K562 (cell line): ENCODE measurements at regions not wholly inside any gene's neighbourhood (a gene's known extent, or its start where the extent isn't known, plus 50 kb on each side); places are given as distances from the start of the nearest gene placed in this dataset.

Experiments
- MBD2 ChIP-seq: sonication (generic); IDR thresholded peaks from 2 replicates; pipeline ENCODE4 v1.6.1; 2016; ENCODE audit warnings: low read depth, borderline replicate concordance
- MED1 ChIP-seq: sonication (generic); formaldehyde crosslinking; IDR thresholded peaks from 2 replicates; pipeline ENCODE4 v1.8.1; 2023; ENCODE audit warnings: missing genetic modification reagents, borderline replicate concordance
- POLR3A ChIP-seq: IDR thresholded peaks from 2 replicates; pipeline ENCODE4 v1.6.1; 2011; ENCODE audit warnings: borderline replicate concordance, mild to moderate bottlenecking, moderate library complexity; ENCODE audit not compliant: insufficient read length, insufficient read depth; ENCODE audit errors: extremely low read depth
- PREB ChIP-seq: sonication (generic); formaldehyde crosslinking; IDR thresholded peaks from 2 replicates; pipeline ENCODE4 v1.8.1; 2023; ENCODE audit warnings: mild to moderate bottlenecking, missing genetic modification reagents
- TF ChIP-seq, protein P1 (sequence below): fragments of 450-650 bp; IDR thresholded peaks from 2 replicates; pipeline ENCODE4 v1.7.1; 2018; ENCODE audit warnings: mild to moderate bottlenecking, low read depth; ENCODE audit not compliant: partially characterized antibody

DNA sequence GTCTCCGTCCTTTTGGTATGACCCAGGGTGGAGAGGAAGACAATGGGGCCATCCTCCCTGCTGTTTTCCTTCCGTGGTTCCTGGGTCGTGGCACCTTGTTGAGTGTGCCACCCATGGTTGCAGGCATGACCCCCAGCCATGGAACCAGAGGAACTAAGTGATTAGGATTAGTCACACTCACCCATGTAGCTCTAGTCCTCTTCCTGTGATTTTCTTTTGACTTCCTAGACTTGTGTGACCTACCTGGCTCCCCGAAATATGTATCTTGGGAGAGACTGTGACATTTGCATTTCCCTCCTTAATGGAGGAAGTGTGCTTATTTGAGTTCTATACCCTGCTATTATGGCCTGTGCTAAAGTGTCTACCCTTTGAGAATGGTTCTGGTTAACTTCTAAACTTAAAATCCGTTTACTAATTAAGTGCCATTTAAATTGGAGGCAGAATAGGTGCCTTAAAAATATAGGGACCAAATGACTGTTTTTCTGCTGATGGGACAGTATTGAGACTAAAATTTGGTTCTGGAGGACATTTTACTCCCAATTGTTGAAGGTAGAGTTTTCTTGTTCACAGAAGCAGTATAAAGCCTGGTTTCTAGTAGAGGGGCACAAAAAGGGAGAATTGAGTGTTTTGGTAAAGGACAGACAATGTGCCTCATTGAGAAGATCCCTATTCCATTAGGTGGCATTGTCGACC, 545.6 kb downstream of the HDGFL1 start:
- no peak for TF ChIP-seq PREB (CRISPR knock-in tag)
- no peak for TF ChIP-seq POLR3A
- TF ChIP-seq, protein P1, sequence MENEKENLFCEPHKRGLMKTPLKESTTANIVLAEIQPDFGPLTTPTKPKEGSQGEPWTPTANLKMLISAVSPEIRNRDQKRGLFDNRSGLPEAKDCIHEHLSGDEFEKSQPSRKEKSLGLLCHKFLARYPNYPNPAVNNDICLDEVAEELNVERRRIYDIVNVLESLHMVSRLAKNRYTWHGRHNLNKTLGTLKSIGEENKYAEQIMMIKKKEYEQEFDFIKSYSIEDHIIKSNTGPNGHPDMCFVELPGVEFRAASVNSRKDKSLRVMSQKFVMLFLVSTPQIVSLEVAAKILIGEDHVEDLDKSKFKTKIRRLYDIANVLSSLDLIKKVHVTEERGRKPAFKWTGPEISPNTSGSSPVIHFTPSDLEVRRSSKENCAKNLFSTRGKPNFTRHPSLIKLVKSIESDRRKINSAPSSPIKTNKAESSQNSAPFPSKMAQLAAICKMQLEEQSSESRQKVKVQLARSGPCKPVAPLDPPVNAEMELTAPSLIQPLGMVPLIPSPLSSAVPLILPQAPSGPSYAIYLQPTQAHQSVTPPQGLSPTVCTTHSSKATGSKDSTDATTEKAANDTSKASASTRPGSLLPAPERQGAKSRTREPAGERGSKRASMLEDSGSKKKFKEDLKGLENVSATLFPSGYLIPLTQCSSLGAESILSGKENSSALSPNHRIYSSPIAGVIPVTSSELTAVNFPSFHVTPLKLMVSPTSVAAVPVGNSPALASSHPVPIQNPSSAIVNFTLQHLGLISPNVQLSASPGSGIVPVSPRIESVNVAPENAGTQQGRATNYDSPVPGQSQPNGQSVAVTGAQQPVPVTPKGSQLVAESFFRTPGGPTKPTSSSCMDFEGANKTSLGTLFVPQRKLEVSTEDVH: no peak
- no peak for TF ChIP-seq MBD2
- TF ChIP-seq MED1 (CRISPR knock-in tag): no peak
